Occipital lobe (tissue), 1 donor: ENCODE measurements at regions not wholly inside any gene's neighbourhood (a gene's known extent, or its start where the extent isn't known, plus 50 kb on each side); places are given as distances from the start of the nearest gene placed in this dataset.
"Not testable (repeated sequence)": the region's sequence is repeated elsewhere in the genome, so short reads cannot be mapped to it uniquely, and the experiment has no call there.

Source experiments
- DNase-seq: peaks from one replicate; lab custom pipeline; 2025; lab: John Stamatoyannopoulos, UW

DNA sequence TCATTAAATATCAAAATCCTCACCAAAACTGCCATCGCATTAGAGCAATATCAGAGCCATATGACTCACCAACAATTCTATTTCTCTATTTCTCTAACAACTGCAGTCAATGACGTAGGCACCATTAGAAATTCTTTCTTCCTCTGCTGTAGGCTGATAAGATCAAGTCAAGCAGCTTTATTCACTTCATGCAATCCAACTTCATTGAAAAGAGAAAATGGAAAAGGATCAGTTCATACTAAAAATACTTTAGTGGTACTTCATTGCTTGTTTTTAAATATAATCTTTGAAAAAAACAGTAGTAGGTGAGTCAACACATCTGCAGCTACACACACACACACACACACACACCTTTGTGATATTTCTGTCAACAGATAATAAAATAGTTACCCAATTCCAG is 345.3 kb upstream of the TENM3 start:
- DNase-seq: no peak

DNA sequence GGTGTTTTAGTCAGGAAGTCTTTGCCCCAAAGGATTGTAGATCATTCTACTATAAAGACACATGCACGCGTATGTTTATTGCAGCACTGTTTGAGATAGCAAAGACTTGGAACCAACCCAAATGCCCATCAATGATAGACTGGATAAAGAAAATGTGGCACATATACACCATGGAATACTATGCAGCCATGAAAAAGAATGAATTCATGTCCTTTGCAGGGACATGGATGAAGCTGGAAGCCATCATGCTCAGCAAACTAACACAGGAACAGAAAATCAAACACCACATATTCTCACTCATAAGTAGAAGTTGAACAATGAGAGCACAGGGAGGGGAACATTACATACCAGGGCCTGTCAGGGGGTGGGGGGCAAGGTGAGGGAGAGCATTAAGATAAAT is 340.8 kb upstream of the TENM3 start:
- DNase-seq: not testable (repeated sequence)

DNA sequence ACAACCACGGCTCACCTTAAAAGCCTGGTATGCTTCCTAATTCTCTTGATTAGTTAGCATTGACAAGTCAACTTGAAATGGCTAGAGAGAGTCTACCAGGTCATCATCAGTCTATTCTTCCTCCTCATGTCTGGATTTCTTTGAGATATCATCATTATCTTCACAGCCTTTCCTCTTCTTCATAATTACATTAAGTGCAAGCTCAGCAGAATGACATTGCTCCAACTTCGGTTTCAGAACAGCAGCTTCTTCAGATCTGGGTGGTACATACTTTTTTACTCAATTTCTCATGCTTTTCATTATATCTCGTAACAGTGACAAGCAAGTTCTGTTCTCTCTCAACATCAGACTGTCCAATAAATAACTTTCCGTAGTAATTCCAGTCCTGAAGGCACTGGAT is 337.5 kb upstream of the TENM3 start:
- no peak for DNase-seq

DNA sequence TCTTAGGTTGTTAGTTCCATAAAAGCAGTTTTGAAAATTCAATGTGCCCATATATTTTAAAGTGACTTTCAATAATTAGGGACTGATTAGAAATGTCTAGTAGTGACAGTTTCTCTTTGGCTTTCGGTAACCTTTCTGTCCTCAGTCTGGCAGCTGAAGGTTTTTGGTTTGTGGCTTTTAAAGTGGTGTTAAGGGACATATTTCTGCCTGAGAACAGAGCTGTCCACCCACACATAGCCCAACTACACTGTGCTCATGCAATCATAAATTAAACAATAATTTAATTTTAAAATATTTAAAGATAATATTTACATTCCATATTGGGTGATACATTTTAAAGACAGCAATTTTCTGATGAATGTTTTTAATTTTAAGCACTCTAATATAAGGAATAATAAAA is 335.0 kb upstream of the TENM3 start:
- no peak for DNase-seq

DNA sequence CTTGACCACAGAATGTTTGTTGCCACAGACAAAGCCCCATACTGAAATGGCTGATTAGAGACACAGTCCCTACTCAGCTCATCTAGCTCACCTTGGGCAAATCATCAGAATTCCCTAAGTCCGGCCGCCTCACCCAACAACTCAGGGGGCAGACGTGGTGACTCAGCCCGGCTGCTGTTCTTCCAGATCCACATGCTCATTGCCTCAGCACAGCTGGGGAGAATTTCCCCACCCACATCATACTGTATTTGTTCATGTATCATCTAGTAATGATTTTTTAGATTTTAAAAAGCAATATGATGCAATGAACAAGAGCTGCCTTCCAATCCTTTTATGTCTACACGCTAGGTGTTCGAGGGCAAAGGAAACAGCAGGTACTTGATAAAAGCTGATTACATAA is 333.8 kb upstream of the TENM3 start:
- no peak for DNase-seq

DNA sequence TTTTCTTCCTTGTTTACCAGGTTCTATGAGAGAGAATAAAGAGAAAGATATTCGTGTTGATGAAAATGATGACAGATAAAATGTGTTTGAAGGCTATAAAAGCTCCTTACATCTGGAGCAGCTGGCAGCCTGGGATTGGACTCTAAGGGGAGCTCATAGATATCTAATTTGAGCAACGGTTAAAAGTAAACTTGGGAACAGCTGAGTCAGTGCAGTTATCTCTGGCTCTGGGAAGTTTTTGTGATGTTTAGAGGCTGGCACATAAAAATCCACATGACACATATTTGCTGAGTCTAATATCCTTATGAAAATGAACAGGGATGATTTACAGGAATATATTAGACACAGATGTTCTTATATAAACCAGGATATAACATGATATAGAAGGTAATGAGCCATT is 331.8 kb upstream of the TENM3 start:
- DNase-seq: no peak

DNA sequence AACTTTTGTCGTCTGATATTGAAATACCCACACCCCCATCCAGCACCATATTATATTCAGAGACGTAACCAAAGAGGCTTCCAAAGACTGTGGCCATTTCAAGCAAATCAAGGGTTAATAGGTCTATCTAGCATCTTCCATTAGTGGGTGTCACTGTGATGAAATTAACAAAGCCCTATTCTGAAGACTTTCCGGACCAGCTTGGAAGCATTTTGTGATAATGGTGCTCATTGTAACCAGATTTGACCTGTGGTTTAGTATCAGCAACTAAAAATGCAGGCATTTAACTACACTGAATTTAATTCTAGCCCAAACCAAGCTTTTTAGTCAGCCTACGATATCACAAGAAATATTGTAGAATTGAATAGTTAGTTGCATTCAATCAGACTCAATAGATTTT is 309.7 kb upstream of the TENM3 start:
- no peak for DNase-seq

DNA sequence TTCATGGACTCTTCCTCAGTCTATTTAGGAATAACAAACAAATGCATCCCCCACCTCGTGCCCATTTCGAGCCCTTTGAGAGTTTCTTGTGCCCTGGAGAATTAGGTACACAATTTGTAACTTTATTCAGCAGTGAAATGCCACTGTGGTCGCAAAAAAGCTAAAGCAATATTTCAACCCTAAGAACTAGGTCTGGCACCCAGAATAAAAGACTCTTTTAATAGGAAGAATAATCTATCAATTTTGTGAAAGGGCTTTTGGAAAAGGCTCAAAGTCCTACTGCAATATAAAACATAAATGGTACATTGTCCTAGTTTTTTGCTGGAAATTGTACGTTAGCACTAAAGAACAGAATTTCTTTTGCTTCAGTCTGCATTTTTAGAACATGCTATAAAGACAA is 304.6 kb upstream of the TENM3 start:
- DNase-seq: no peak

DNA sequence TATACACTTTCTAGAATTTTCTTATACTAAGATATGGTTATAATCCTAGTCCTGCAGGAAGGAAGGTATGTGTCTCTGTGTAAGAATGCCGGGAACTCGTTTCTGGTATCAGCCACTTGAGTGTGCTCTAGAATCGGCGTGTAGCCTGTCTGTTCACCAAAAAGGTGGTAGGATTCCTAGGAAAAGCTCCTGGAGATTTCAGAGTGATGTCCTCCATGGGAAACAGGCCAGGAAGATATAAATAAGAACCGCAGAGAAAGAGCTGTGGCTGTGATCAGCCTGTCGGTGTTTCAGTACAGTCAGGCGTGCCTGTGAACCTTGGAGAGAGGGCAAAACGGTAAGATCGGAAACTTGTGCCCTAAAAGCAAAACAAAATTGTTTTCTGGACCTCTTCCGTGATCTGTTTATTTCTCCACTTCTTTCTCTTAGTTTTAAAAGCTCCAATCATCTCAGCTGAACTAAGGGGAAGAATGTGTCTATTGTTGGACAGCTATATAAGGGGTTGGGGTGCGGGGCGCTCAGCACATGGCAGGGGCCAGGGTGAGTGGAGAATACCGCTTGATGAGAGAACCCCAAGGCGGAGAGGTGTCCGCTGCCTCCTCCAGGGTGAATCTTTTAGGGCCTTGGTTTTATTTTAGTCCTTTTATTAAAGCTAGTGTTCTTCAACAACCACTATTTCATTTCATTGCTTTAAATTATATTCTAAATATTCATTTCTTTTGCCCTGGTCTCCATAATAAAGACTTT is 303.8 kb upstream of the TENM3 start:
- no peak for DNase-seq

DNA sequence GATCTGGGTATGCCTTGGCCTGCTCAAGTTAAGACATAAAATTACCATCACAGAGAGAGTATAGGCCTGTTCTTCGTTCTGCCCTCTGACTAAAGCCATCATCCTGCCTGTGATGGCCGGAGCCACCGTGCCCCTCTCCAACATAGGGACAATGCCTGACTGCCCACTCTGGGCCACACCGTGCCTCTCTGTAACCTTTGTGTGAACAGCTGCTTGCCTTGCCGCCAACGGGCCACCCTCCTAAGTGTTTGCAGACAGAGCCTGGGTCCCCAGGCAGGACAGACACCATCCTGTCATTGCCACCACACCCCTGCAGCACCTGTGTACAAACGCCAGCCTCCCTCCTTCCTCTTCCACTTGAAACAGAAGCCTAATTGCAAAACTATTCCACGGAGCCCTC is 298.7 kb upstream of the TENM3 start:
- no peak for DNase-seq

DNA sequence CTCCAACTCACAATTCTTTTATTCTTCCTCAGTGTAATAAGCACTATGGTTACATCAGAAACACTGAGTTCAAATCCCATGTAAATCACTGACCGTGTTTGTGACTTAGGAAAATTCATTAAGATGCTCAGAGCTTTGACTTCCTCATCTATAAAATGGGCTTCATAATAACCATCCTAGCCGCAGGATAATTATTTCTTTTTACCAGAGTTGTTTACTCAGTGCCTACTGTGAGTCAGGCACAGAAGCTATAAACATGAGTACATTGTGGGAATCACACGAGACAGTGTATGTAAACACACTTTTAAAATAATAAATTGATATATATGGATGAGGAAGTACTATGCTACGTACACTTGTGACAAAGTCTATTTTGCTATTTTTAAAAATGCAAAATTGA is 296.3 kb upstream of the TENM3 start:
- no peak for DNase-seq

DNA sequence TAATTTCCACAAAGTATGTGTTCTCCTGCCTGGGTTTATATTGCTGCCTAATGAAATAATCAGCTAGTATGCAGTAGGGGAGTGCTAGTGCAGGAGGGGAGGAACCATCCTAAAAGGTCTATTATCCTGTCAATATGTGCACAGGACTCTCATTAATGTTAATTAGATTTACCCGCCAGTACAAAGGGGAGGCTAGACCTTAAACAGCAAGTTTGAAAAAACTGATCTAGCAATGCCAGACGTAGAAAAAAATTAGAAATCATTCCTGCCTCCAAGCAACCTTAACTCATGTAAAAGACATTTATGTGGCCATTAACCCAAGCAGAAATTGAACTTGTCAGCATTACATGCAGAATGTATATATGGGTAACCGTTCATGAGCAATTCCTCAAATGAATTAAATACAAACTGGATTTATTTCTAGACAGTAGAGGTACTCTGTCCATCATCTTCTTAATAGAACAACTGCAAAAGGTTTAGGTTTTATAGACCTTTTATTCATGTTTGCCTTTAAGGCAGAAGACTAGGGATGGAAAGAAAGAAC is 294.3 kb upstream of the TENM3 start:
- DNase-seq: no peak

DNA sequence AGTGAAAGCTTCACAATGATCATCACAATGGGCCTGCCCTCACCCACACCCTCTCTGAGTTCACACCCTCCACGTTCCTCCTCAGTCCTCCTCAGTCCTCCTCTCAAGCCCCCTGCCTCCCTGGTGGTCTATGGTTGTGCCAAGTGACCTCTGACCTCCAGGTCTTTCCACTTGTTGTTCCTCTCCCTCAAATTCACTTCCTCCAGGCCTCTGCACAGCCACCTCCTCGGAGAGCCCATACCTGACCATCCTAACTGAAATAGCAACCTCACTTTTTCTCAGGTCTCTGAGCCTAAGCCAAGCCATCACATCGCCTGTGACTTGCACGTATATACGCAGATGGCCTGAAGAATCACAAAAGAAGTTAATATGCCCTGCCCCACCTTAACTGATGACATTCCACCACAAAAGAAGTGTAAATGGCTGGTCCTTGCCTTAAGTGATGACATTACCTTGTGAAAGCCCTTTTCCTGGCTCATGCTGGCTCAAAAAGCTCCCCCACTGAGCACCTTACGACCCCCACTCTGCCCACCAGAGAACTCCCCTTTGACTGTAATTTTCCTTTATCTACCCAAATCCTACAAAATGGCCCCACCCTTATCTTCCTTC is 293.4 kb upstream of the TENM3 start:
- DNase-seq: no peak

DNA sequence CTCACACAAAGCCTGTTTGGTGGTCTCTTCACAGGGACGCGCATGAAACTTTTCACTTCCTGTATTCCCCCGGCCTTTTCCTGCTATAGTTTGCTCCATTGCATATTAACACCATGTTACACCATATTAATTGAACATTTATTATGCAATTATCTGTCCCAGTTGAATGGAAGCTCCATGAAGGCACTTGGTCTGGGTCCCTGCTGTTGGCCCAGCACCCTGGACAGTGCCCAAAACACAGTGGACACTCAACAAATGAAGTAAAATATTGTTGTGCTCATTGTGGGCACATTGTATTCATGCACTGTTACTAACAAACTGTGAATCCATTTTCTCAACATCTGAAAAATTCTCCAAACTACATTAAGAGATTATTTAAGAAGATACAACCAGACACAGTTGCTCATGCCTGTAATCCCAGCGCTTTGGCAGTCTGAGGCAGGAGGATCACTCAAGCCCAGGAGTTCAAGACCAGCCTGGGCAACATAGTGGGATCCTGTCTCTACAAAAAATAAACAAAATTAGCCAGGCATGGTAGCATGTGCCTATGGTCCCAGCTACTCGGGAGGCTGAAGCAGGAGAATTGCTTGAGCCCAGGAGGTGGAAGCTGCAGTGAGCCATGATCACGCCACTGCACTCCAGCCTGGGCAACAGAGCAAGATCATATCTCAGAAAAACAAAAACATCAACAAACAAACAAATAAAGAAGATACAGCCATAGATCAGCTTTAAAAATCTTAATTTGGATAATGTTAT is 292.7 kb upstream of the TENM3 start:
- no peak for DNase-seq

DNA sequence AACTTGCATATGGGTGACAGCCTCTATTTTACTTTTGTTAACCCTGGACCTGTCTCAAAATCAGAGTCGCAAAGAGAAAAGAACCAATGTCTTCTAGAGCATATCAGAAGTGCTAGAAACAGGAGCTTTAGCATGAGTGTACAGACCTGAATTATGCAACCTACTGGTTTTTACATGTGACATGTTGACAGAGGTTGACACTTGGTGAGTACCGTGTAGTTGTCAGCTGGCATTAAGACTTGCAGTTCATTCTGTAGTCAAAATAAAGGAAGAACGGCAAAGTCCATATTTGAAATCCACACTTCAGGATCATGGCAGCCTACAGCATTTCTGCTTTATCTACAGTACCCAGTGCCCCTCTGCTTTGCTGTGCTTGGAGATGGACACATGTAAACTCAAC is 291.9 kb upstream of the TENM3 start:
- DNase-seq: no peak

DNA sequence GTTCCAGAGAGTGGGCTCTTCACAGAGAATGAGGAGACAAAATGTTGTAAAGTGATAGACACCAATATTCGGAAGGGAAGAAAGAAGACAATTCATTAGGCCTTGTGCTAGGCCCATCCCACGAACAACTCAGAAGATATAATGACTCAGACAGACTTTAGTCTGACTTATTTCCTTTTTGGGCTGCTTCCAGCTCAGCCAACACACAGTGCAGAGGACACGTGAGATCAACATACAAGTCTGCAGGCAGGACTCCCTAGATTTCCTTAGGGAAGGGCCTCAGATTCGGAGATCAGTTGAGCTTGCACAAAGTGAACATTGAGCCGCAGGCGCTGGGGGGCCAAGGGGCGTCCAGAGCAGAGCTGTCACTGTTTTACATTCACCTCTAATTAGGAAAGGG is 290.7 kb upstream of the TENM3 start:
- DNase-seq: no peak

DNA sequence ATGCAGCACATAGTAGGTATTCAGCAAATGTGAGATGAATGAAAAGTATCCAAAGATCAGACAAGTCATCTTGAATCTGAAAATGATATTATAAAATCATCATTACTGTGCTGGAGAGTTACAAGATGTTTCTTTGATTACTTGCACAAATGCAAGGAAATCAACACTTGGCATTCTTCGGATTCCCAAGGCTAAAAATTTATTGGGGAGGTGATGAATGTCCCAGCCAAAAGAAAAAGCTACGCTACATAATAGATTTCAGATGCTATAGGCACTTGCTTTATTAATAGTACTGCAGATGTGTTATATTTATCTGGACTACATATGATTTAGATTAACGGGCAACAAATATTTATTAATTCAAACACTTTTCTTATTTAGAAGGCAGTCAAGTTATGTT is 286.7 kb upstream of the TENM3 start:
- DNase-seq: no peak

DNA sequence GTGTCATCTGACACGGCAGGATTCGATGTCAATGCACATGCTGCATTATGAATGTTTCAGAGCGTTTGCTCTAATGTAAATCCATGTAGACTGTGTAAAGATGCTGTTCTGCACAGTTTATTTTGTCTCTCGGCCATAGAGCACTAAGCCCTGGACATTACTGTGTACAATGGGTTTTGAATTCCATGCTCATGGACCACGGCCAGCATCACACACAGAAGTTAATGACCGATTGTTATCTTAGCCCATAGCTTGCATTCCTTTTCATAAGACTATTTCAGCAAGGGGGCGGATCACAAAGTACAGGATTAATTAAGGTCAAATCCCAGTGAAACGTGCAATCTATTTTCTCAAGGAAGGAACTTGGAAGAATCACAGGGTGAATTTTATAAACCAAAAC is 286.1 kb upstream of the TENM3 start:
- DNase-seq: no peak

DNA sequence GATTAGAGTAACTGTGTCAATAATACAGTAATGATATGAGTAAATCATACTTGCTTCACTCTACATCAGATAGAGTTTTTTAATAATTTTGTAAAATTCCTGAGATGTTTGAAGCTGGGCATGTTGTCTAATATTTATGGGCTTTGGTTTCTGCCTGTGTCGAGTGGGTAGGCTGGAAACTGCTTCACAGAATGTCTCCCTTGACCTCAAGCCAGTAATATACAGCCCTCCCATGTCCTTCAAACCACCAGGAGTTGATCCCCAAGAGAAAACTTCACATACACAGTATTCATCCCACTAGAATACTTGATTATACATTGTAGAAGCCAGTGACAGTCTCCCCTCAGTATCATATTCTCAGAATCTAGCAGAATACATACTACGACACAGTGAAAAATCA is 284.8 kb upstream of the TENM3 start:
- no peak for DNase-seq

DNA sequence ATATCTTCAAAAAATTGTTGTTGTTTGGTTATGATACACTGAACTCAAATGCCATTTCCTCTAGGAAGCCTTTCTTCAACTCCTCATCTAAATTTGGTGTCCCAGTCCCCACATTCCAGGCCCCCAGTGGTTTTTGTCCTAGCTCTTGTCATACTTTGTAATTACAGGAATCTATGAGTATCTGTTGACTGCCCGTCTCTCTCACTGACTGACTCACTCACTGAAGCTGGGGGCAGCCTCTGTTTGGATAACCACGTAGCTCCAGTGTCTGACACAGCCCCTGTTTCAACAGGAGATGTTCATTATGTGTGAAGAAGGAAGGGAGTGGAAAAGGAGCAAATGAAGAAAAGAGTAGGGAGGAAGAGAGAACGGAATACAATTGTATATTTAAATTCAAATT is 284.1 kb upstream of the TENM3 start:
- DNase-seq: no peak

DNA sequence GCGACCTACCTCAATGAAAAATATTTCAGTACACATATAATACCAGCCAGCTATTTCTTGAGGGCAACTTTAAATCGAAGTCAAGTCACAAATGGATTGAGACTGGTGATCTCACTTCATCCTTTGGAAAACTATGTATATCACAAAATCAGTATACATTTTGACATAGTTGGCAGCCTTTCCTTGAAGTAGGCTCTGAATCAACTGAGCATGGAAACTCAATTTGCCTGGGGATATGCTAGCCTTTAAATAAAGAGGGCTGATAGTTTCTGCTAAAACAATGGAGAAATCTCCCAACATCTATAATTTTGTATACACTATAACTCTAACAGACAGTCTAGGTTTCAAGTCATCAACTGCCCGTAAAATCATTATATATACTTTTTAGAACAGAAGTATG is 282.8 kb upstream of the TENM3 start:
- DNase-seq: no peak

DNA sequence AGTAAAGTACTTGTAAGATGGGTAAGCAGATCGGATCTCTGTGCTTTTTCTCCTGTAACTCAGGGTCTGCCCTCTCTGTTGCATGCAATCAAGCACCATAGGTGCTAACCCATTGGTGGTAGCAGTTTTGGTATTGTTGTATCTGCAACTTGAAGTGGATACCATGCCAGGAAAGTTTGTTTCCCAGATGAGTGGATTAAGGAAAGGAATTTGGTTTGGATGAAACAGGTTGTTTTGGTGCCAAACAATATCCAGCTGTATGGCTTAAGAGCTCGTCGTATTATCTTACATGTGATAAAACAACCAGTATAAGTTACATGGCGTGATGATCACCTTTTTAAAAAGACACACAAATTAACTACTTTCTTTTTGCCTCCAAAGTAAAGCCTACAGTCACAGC is 280.9 kb upstream of the TENM3 start:
- no peak for DNase-seq

DNA sequence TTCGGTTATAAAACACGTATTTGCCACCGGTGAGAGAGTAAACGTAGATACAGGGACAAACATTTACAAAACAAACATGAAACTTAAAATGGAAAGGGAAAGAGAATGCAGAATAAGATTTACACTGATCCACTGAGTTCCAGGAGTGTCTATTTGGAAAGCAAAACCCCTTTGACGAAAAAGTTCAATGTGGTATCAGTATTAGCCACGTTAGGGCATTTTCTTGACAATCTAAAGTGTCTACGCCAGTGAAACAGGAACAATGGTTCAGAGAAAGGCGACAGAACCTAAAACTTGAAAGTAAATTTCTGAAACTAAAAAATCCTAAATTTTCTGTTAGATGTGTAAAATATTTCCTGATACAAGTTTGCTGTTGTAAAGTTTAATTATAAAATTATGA is 278.5 kb upstream of the TENM3 start:
- no peak for DNase-seq
